Spleen (tissue), 11 donors: ENCODE measurements at regions not wholly inside any gene's neighbourhood (a gene's known extent, or its start where the extent isn't known, plus 50 kb on each side); places are given as distances from the start of the nearest gene placed in this dataset.
"Not testable (repeated sequence)": the region's sequence is repeated elsewhere in the genome, so short reads cannot be mapped to it uniquely, and the experiment has no call there.

Experiments
- DNase-seq: peaks from one replicate; pipeline ENCODE4 v3.0.0-alpha.2; 2020
- H3K27ac ChIP-seq, 8 donors: fragments of 200-600 bp; sonication (generic) in 7 of 8; 1 replicate in 4 of 8; 2 replicates in 4 of 8; pipeline versions ENCODE4 v1.5.0 to v1.8.0; 2016 to 2021; ENCODE audit warnings: inconsistent platforms in 4 of 8, mild to moderate bottlenecking in 4 of 8, moderate library complexity in 1 of 8
- H3K27me3 ChIP-seq, 7 donors: fragments of 200-600 bp; sonication (generic) in 6 of 7; replicated peaks in 1 of 7; 1 replicate in 4 of 7; 2 replicates in 3 of 7; pipeline versions ENCODE4 v1.5.0 to v1.8.0; 2016 to 2021; ENCODE audit warnings: inconsistent platforms in 3 of 7, mild to moderate bottlenecking in 1 of 7
- H3K36me3 ChIP-seq, 6 donors: fragments of 200-600 bp; sonication (generic) in 5 of 6; 1 replicate in 4 of 6; 2 replicates in 2 of 6; pipeline versions ENCODE4 v1.5.0 to v1.8.0; 2016 to 2021; ENCODE audit warnings: inconsistent platforms in 2 of 6
- H3K4me1 ChIP-seq, 6 donors: fragments of 200-600 bp; sonication (generic) in 5 of 6; 1 replicate in 3 of 6; 2 replicates in 3 of 6; pipeline versions ENCODE4 v1.5.0 to v1.8.0; 2016 to 2021; ENCODE audit warnings: inconsistent platforms in 3 of 6
- H3K4me3 ChIP-seq, 8 donors: fragments of 200-600 bp; sonication (generic) in 7 of 8; 1 replicate in 4 of 8; 2 replicates in 4 of 8; pipeline versions ENCODE4 v1.5.0 to v1.8.0; 2016 to 2021; ENCODE audit warnings: inconsistent platforms in 4 of 8, mild to moderate bottlenecking in 4 of 8, moderate library complexity in 2 of 8
- H3K9me3 ChIP-seq, 8 donors: fragments of 200-600 bp; sonication (generic) in 7 of 8; 1 replicate in 4 of 8; 2 replicates in 4 of 8; pipeline versions ENCODE4 v1.5.0 to v1.8.0; 2016 to 2021; ENCODE audit warnings: inconsistent platforms in 4 of 8
- CTCF ChIP-seq, 11 experiments: fragments of 200-600 bp in 7 of 11; fragments of 450-650 bp in 4 of 11; sonication (generic) in 4 of 11; IDR thresholded peaks in 8 of 11; conservative IDR thresholded peaks in 3 of 11; 1 replicate in 7 of 11; 2 replicates in 4 of 11; pipeline versions ENCODE4 v1.4.0 to v1.8.0; 2016 to 2021; ENCODE audit warnings: antibody characterized with exemption in 11 of 11, inconsistent platforms in 4 of 11, mild to moderate bottlenecking in 1 of 11
- POLR2A ChIP-seq, 3 donors: fragments of 450-650 bp; IDR thresholded peaks; one replicate each; pipeline ENCODE4 v1.5.1; 2017; ENCODE audit warnings: antibody characterized with exemption in 3 of 3, mild to moderate bottlenecking in 1 of 3
- POLR2AphosphoS5 ChIP-seq, 3 donors: sonication (generic); formaldehyde crosslinking; IDR thresholded peaks; one replicate each; pipeline ENCODE4 v1.5.1; 2017; ENCODE audit warnings: antibody characterized with exemption in 3 of 3
- WGBS, 5 donors: extraction: QIAGEN DNeasy Blood & Tissue Kit in 3 of 5; methylation state at CpG; one replicate each; pipeline versions ENCODE4 v1.1.5 to v1.1.7; 2013 to 2018; 5-methylcytosine and 5-hydroxymethylcytosine counted together
- intact Hi-C: fragments of 100-400 bp; cut with DNase I; formaldehyde crosslinking; loops from one replicate; pipeline ENCODE4 v1.15.0; 2023; ENCODE audit warnings: low total_unique reads
- donor health status: healthy with polysubstance abuse.
- donor health status: DM: no; HTN: no; CAD: no; lungs with moderate emphysema.
- donor health status: DM: no; HTN: no; CAD: no.
- donor health status: Bipolar disorder and iron deficiency.
- donor health status: healthy.
- donor health status: DM: no; HTN: no; CAD: no.
- donor health status: DM: yes; HTN: yes; CAD: no.

GRCh38 chr17:31798205-31798724 is 60.8 kb downstream of the COPRS start:
- Histone ChIP-seq H3K4me1 (no peaks in the 10 kb centered on the region), H3K27ac (no peak overlapping the region), H3K9me3 (no peaks in the 10 kb centered on the region), H3K27me3 (peaks cover 0 to 2% (median 0%) of the 10 kb centered on the region in 7 donors), H3K4me3 (no peak overlapping the region), H3K36me3 (no peaks in the 10 kb centered on the region)
- no peak for TF ChIP-seq CTCF (IDR thresholded peaks at IDR 0.05 in 8 of 11, conservative IDR thresholded peaks at IDR 0.05 in 3 of 11)
- no peak for TF ChIP-seq POLR2A (IDR thresholded peaks at IDR 0.05)
- TF ChIP-seq POLR2AphosphoS5 (IDR thresholded peaks at IDR 0.05): no peak
- intact Hi-C loops: no loop called here
- 71 to 88% (median 77%) methylated on average over 10 of the region's 10 CpGs for WGBS, 5 donors
- no peak for DNase-seq

- DNase-seq, H3K4me1 ChIP-seq, H3K27me3 ChIP-seq, H3K4me3 ChIP-seq, H3K9me3 ChIP-seq, H3K27ac ChIP-seq, H3K36me3 ChIP-seq, intact Hi-C loops: not testable (repeated sequence)
- WGBS, 5 donors: 93 to 98% (median 95%) methylated on average over 7 of the region's 7 CpGs
Measured at GRCh38 chr17:31795941-31796340, 63.1 kb downstream of the COPRS start.

GRCh38 chr17:31794111-31794510 is 64.9 kb downstream of the COPRS start:
- intact Hi-C loops: no loop called here
- peaks cover 0 to 2% (median 0%) of the 10 kb centered on the region in 7 donors for H3K27me3 ChIP-seq
- H3K4me3 ChIP-seq: no peak overlapping the region
- TF ChIP-seq POLR2A (IDR thresholded peaks at IDR 0.05) (no peak), CTCF (IDR thresholded peaks at IDR 0.05 in 8 of 11, conservative IDR thresholded peaks at IDR 0.05 in 3 of 11) (no peak), POLR2AphosphoS5 (IDR thresholded peaks at IDR 0.05) (no peak)
- WGBS, 5 donors: 91 to 99% (median 95%) methylated on average over 5 of the region's 5 CpGs
- DNase-seq: no peak
- no peaks in the 10 kb centered on the region for H3K36me3 ChIP-seq
- H3K27ac ChIP-seq: no peak overlapping the region
- no peaks in the 10 kb centered on the region for H3K9me3 ChIP-seq
- no peaks in the 10 kb centered on the region for H3K4me1 ChIP-seq

GRCh38 chr17:31793634-31794033 is 65.4 kb downstream of the COPRS start:
- H3K27ac ChIP-seq, H3K4me1 ChIP-seq, H3K27me3 ChIP-seq, DNase-seq, H3K9me3 ChIP-seq, H3K4me3 ChIP-seq, intact Hi-C loops, H3K36me3 ChIP-seq: not testable (repeated sequence)
- WGBS, 5 donors: 84 to 96% (median 91%) methylated on average over 6 to 7 of the region's 7 CpGs

- WGBS, 5 donors: 48 to 54% (median 53%) methylated on average over 6 of the region's 6 CpGs
- Histone ChIP-seq H3K4me1 (no peaks in the 10 kb centered on the region), H3K27ac (no peak overlapping the region), H3K27me3 (peaks cover 0 to 2% (median 0%) of the 10 kb centered on the region in 7 donors), H3K4me3 (no peak overlapping the region), H3K36me3 (no peaks in the 10 kb centered on the region), H3K9me3 (no peaks in the 10 kb centered on the region)
- intact Hi-C loops: no loop called here
- no peak for DNase-seq
- TF ChIP-seq POLR2A (IDR thresholded peaks at IDR 0.05) (no peak), CTCF (IDR thresholded peaks at IDR 0.05 in 8 of 11, conservative IDR thresholded peaks at IDR 0.05 in 3 of 11) (no peak), POLR2AphosphoS5 (IDR thresholded peaks at IDR 0.05) (no peak)
Measured at GRCh38 chr17:31792007-31792585, 66.9 kb downstream of the COPRS start.
